Uterus (tissue), 2 donors: ENCODE measurements at regions not wholly inside any gene's neighbourhood (a gene's known extent, or its start where the extent isn't known, plus 50 kb on each side); places are given as distances from the start of the nearest gene placed in this dataset.
"Not testable (repeated sequence)": the region's sequence is repeated elsewhere in the genome, so short reads cannot be mapped to it uniquely, and the experiment has no call there.

Experiments used
- CTCF ChIP-seq, 4 experiments: fragments of 200-600 bp in 2 of 4; fragments of 450-650 bp in 2 of 4; sonication (generic) in 2 of 4; IDR thresholded peaks; one replicate each; pipeline ENCODE4 v1.5.1; 2016 to 2019; ENCODE audit warnings: antibody characterized with exemption in 4 of 4, mild to moderate bottlenecking in 2 of 4, moderate library complexity in 1 of 4
- POLR2A ChIP-seq, 2 donors: fragments of 450-650 bp; IDR thresholded peaks; one replicate each; pipeline ENCODE4 v1.6.1; 2016; ENCODE audit warnings: antibody characterized with exemption in 2 of 2, mild to moderate bottlenecking in 1 of 2, moderate library complexity in 1 of 2

- TF ChIP-seq CTCF, POLR2A (IDR thresholded peaks at IDR 0.05): not testable (repeated sequence)
These were observed 919.9 kb upstream of the DEFB115 start for GRCh38 chr20:30337556-30337955.
